GM23338 (cell line): ENCODE measurements at regions not wholly inside any gene's neighbourhood (a gene's known extent, or its start where the extent isn't known, plus 50 kb on each side); places are given as distances from the start of the nearest gene placed in this dataset.

Experiments used
- ATAC-seq: fragments of 200-7000 bp; cut with Tn5 transposase; 3 replicates; pipeline ENCODE4 v1.9.1; 2020
- DNase-seq: peaks from one replicate; pipeline ENCODE4 v3.0.0-alpha.2; 2015; ENCODE audit warnings: low spot score
- H2AFZ ChIP-seq: fragments of 200-600 bp; sonication (generic); 2 replicates; pipeline ENCODE4 v1.8.0; 2016; ENCODE audit warnings: antibody characterized with exemption, mild to moderate bottlenecking, moderate library complexity
- H3F3A ChIP-seq: fragments of 200-600 bp; sonication (generic); replicated peaks from 2 replicates; pipeline ENCODE4 v1.8.0; 2017; ENCODE audit warnings: antibody characterized with exemption, mixed run types, low read depth
- H3K27ac ChIP-seq: fragments of 200-600 bp; sonication (generic); 2 replicates; pipeline ENCODE4 v1.6.1; 2016; ENCODE audit warnings: low read depth
- H3K27me3 ChIP-seq: fragments of 200-600 bp; sonication (generic); 2 replicates; pipeline ENCODE4 v1.8.0; 2016; ENCODE audit warnings: mild to moderate bottlenecking, mixed run types, moderate library complexity; ENCODE audit not compliant: insufficient read depth
- H3K36me3 ChIP-seq: fragments of 200-600 bp; sonication (generic); 2 replicates; pipeline ENCODE4 v1.8.0; 2016; ENCODE audit warnings: mild to moderate bottlenecking; ENCODE audit not compliant: insufficient read depth
- H3K4me1 ChIP-seq: fragments of 200-600 bp; sonication (generic); 2 replicates; pipeline ENCODE4 v1.8.0; 2016; ENCODE audit warnings: mild to moderate bottlenecking, moderate library complexity; ENCODE audit not compliant: insufficient read depth
- H3K4me2 ChIP-seq: fragments of 200-600 bp; sonication (generic); 2 replicates; pipeline ENCODE4 v1.7.1; 2017; ENCODE audit warnings: mixed run types
- H3K4me3 ChIP-seq: fragments of 200-600 bp; sonication (generic); 2 replicates; pipeline ENCODE4 v1.6.1; 2016; ENCODE audit warnings: mixed run types
- H3K79me2 ChIP-seq: fragments of 200-600 bp; sonication (generic); replicated peaks from 2 replicates; pipeline ENCODE4 v1.8.0; 2017; ENCODE audit warnings: mild to moderate bottlenecking; ENCODE audit not compliant: insufficient read depth
- H3K9me2 ChIP-seq: fragments of 200-600 bp; sonication (generic); 2 replicates; pipeline ENCODE4 v1.8.0; 2017; ENCODE audit not compliant: insufficient read depth
- H4K20me1 ChIP-seq: fragments of 200-600 bp; sonication (generic); replicated peaks from 2 replicates; pipeline ENCODE4 v1.8.0; 2017; ENCODE audit warnings: mild to moderate bottlenecking; ENCODE audit not compliant: insufficient read depth
- H3K27ac Mint-ChIP-seq: 2 replicates; pipeline ENCODE4 v1.8.0; 2020; ENCODE audit warnings: inconsistent platforms, mild to moderate bottlenecking, moderate library complexity, mixed read lengths
- H3K27me3 Mint-ChIP-seq: 3 replicates; pipeline ENCODE4 v1.8.0; 2022; ENCODE audit warnings: low read depth, mild to moderate bottlenecking, moderate library complexity, mixed read lengths, inconsistent platforms; ENCODE audit not compliant: insufficient read depth, poor library complexity
- H3K36me3 Mint-ChIP-seq: 3 replicates; pipeline ENCODE4 v1.8.0; 2021; ENCODE audit warnings: low read depth, mild to moderate bottlenecking, inconsistent platforms, moderate library complexity, mixed read lengths
- H3K4me1 Mint-ChIP-seq: 3 replicates; pipeline ENCODE4 v1.8.0; 2020; ENCODE audit warnings: mild to moderate bottlenecking, inconsistent platforms, mixed read lengths
- H3K4me3 Mint-ChIP-seq: 3 replicates; pipeline ENCODE4 v1.8.0; 2021; ENCODE audit warnings: moderate library complexity, mild to moderate bottlenecking, inconsistent platforms, mixed read lengths
- H3K9me3 Mint-ChIP-seq: 3 replicates; pipeline ENCODE4 v1.8.0; 2020; ENCODE audit warnings: moderate library complexity, mild to moderate bottlenecking, inconsistent platforms, mixed read lengths
- CREB1 ChIP-seq: fragments of 250-450 bp; sonication (Bioruptor Pico); IDR thresholded peaks from 2 replicates; pipeline ENCODE4 v1.5.0; 2020; ENCODE audit warnings: low read depth, mild to moderate bottlenecking, moderate library complexity
- EZH2 ChIP-seq: fragments of 200-600 bp; sonication (generic); IDR thresholded peaks from one replicate; pipeline ENCODE4 v1.8.0; 2017; ENCODE audit warnings: antibody characterized with exemption, mild to moderate bottlenecking, low read depth; ENCODE audit not compliant: unreplicated experiment
- EZH2phosphoT487 ChIP-seq: fragments of 200-600 bp; sonication (generic); IDR thresholded peaks from one replicate; pipeline ENCODE4 v1.8.1; 2018; ENCODE audit warnings: antibody characterized with exemption; ENCODE audit not compliant: unreplicated experiment
- JUNB ChIP-seq: IDR thresholded peaks from one replicate; pipeline ENCODE4 v1.6.1; 2016; ENCODE audit warnings: antibody characterized with exemption; ENCODE audit not compliant: unreplicated experiment
- NANOG ChIP-seq: IDR thresholded peaks from 2 replicates; pipeline ENCODE4 v1.6.1; 2016; ENCODE audit warnings: antibody characterized with exemption, borderline replicate concordance
- POLR2AphosphoS5 ChIP-seq: IDR thresholded peaks from 2 replicates; pipeline ENCODE4 v1.6.1; 2016; ENCODE audit warnings: antibody characterized with exemption, low read depth
- STAT1 ChIP-seq: IDR thresholded peaks from one replicate; pipeline ENCODE4 v1.6.1; 2016; ENCODE audit warnings: antibody characterized with exemption; ENCODE audit not compliant: unreplicated experiment
- ZNF114 ChIP-seq: fragments of 250-450 bp; sonication (Bioruptor Pico); IDR thresholded peaks from 2 replicates; pipeline ENCODE4 v1.5.0; 2020; ENCODE audit warnings: mild to moderate bottlenecking, moderate library complexity
- ZNF331 ChIP-seq: fragments of 250-450 bp; sonication (Bioruptor Pico); IDR thresholded peaks from 2 replicates; pipeline ENCODE4 v1.5.0; 2020; ENCODE audit warnings: low read depth, mild to moderate bottlenecking, moderate library complexity
- TF ChIP-seq, protein P1 (sequence below): IDR thresholded peaks from one replicate; pipeline ENCODE4 v1.6.1; 2018; ENCODE audit warnings: antibody characterized with exemption; ENCODE audit not compliant: unreplicated experiment
- TF ChIP-seq, protein P2 (sequence below): IDR thresholded peaks from 2 replicates; pipeline ENCODE4 v1.6.1; 2016; ENCODE audit warnings: antibody characterized with exemption
- TF ChIP-seq, protein P3 (sequence below), 2 experiments: fragments of 200-600 bp in 1 of 2; sonication (generic) in 1 of 2; conservative IDR thresholded peaks; 2 replicates each; pipeline versions ENCODE4 v1.5.1 to v1.6.1; 2016 to 2017; ENCODE audit warnings: antibody characterized with exemption in 2 of 2, low read depth in 2 of 2, mild to moderate bottlenecking in 2 of 2, moderate library complexity in 1 of 2
- TF ChIP-seq, protein P4 (sequence below): fragments of 250-450 bp; sonication (Bioruptor Pico); IDR thresholded peaks from 2 replicates; pipeline ENCODE4 v1.5.0; 2020; ENCODE audit warnings: mild to moderate bottlenecking, moderate library complexity

DNA sequence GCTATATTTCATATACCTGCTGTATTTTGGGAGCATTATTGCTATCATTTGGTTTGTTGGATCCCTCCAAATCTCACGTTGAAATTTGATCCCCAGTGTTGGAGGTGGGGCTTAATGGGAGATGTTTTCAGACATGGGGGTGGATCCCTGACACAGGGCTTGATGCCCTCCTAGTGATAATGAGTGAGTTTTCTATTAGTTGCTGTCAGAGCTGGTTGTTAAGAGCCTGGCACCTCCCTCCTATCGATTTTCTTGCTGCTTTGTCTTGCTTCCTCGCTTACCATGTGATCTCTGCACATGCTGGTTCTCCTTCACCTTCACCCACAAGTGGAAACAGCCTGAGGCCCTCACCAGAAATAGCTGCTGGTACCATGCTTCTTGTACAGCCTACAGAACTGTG lies 259.9 kb upstream of the STARD13 start:
- Mint-ChIP-seq H3K36me3 (peaks cover 2% of the 10 kb centered on the region; the same call in 1 of the 3 replicates), H3K27ac (peak overlapping the region; percentile 76; the same call in 1 of the 2 replicates), H3K27me3 (peaks cover 9% of the 10 kb centered on the region), H3K4me3 (peak overlapping the region; percentile 27; the same call in 1 of the 3 replicates), H3K4me1 (peaks cover 37% of the 10 kb centered on the region), H3K9me3 (no peaks in the 10 kb centered on the region; the same call in 2 of the 3 replicates)
- H3K27ac ChIP-seq, result no peak overlapping the region
- peaks cover 7% of the 10 kb centered on the region; the same call in 1 of the 2 replicates for H3F3A ChIP-seq
- no peak overlapping the region for H3K4me2 ChIP-seq
- no peaks in the 10 kb centered on the region for H4K20me1 ChIP-seq
- H3K79me2 ChIP-seq, result no peaks in the 10 kb centered on the region
- TF ChIP-seq EZH2 (no peak), STAT1 (no peak), JUNB (no peak), NANOG (no peak), ZNF114 (no peak), CREB1 (CRISPR knock-in tag) (no peak), POLR2AphosphoS5 (no peak), EZH2phosphoT487 (no peak), ZNF331 (CRISPR knock-in tag) (no peak)
- TF ChIP-seq, protein P1, sequence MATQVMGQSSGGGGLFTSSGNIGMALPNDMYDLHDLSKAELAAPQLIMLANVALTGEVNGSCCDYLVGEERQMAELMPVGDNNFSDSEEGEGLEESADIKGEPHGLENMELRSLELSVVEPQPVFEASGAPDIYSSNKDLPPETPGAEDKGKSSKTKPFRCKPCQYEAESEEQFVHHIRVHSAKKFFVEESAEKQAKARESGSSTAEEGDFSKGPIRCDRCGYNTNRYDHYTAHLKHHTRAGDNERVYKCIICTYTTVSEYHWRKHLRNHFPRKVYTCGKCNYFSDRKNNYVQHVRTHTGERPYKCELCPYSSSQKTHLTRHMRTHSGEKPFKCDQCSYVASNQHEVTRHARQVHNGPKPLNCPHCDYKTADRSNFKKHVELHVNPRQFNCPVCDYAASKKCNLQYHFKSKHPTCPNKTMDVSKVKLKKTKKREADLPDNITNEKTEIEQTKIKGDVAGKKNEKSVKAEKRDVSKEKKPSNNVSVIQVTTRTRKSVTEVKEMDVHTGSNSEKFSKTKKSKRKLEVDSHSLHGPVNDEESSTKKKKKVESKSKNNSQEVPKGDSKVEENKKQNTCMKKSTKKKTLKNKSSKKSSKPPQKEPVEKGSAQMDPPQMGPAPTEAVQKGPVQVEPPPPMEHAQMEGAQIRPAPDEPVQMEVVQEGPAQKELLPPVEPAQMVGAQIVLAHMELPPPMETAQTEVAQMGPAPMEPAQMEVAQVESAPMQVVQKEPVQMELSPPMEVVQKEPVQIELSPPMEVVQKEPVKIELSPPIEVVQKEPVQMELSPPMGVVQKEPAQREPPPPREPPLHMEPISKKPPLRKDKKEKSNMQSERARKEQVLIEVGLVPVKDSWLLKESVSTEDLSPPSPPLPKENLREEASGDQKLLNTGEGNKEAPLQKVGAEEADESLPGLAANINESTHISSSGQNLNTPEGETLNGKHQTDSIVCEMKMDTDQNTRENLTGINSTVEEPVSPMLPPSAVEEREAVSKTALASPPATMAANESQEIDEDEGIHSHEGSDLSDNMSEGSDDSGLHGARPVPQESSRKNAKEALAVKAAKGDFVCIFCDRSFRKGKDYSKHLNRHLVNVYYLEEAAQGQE, result no peak
- TF ChIP-seq, protein P2, sequence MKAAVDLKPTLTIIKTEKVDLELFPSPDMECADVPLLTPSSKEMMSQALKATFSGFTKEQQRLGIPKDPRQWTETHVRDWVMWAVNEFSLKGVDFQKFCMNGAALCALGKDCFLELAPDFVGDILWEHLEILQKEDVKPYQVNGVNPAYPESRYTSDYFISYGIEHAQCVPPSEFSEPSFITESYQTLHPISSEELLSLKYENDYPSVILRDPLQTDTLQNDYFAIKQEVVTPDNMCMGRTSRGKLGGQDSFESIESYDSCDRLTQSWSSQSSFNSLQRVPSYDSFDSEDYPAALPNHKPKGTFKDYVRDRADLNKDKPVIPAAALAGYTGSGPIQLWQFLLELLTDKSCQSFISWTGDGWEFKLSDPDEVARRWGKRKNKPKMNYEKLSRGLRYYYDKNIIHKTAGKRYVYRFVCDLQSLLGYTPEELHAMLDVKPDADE, result no peak
- TF ChIP-seq, protein P3, sequence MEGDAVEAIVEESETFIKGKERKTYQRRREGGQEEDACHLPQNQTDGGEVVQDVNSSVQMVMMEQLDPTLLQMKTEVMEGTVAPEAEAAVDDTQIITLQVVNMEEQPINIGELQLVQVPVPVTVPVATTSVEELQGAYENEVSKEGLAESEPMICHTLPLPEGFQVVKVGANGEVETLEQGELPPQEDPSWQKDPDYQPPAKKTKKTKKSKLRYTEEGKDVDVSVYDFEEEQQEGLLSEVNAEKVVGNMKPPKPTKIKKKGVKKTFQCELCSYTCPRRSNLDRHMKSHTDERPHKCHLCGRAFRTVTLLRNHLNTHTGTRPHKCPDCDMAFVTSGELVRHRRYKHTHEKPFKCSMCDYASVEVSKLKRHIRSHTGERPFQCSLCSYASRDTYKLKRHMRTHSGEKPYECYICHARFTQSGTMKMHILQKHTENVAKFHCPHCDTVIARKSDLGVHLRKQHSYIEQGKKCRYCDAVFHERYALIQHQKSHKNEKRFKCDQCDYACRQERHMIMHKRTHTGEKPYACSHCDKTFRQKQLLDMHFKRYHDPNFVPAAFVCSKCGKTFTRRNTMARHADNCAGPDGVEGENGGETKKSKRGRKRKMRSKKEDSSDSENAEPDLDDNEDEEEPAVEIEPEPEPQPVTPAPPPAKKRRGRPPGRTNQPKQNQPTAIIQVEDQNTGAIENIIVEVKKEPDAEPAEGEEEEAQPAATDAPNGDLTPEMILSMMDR (conservative IDR thresholded peaks at IDR 0.05; ENCODE audit: low read depth in 2 of 2), result no peak
- TF ChIP-seq, protein P4, sequence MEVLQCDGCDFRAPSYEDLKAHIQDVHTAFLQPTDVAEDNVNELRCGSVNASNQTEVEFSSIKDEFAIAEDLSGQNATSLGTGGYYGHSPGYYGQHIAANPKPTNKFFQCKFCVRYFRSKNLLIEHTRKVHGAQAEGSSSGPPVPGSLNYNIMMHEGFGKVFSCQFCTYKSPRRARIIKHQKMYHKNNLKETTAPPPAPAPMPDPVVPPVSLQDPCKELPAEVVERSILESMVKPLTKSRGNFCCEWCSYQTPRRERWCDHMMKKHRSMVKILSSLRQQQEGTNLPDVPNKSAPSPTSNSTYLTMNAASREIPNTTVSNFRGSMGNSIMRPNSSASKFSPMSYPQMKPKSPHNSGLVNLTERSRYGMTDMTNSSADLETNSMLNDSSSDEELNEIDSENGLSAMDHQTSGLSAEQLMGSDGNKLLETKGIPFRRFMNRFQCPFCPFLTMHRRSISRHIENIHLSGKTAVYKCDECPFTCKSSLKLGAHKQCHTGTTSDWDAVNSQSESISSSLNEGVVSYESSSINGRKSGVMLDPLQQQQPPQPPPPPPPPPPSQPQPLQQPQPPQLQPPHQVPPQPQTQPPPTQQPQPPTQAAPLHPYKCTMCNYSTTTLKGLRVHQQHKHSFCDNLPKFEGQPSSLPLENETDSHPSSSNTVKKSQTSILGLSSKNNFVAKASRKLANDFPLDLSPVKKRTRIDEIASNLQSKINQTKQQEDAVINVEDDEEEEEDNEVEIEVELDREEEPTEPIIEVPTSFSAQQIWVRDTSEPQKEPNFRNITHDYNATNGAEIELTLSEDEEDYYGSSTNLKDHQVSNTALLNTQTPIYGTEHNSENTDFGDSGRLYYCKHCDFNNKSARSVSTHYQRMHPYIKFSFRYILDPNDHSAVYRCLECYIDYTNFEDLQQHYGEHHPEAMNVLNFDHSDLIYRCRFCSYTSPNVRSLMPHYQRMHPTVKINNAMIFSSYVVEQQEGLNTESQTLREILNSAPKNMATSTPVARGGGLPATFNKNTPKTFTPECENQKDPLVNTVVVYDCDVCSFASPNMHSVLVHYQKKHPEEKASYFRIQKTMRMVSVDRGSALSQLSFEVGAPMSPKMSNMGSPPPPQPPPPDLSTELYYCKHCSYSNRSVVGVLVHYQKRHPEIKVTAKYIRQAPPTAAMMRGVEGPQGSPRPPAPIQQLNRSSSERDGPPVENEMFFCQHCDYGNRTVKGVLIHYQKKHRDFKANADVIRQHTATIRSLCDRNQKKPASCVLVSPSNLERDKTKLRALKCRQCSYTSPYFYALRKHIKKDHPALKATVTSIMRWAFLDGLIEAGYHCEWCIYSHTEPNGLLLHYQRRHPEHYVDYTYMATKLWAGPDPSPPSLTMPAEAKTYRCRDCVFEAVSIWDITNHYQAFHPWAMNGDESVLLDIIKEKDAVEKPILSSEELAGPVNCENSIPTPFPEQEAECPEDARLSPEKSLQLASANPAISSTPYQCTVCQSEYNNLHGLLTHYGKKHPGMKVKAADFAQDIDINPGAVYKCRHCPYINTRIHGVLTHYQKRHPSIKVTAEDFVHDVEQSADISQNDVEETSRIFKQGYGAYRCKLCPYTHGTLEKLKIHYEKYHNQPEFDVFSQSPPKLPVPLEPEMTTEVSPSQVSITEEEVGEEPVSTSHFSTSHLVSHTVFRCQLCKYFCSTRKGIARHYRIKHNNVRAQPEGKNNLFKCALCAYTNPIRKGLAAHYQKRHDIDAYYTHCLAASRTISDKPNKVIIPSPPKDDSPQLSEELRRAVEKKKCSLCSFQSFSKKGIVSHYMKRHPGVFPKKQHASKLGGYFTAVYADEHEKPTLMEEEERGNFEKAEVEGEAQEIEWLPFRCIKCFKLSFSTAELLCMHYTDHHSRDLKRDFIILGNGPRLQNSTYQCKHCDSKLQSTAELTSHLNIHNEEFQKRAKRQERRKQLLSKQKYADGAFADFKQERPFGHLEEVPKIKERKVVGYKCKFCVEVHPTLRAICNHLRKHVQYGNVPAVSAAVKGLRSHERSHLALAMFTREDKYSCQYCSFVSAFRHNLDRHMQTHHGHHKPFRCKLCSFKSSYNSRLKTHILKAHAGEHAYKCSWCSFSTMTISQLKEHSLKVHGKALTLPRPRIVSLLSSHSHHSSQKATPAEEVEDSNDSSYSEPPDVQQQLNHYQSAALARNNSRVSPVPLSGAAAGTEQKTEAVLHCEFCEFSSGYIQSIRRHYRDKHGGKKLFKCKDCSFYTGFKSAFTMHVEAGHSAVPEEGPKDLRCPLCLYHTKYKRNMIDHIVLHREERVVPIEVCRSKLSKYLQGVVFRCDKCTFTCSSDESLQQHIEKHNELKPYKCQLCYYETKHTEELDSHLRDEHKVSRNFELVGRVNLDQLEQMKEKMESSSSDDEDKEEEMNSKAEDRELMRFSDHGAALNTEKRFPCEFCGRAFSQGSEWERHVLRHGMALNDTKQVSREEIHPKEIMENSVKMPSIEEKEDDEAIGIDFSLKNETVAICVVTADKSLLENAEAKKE (CRISPR knock-in tag), result no peak
- no peaks in the 10 kb centered on the region for H3K36me3 ChIP-seq
- H2AFZ ChIP-seq, result no peak overlapping the region
- H3K9me2 ChIP-seq, result no peaks in the 10 kb centered on the region
- H3K4me3 ChIP-seq, result no peak overlapping the region
- peaks cover 33% of the 10 kb centered on the region for H3K4me1 ChIP-seq
- DNase-seq (peak; percentile 17), ATAC-seq (no peak)
- no peaks in the 10 kb centered on the region for H3K27me3 ChIP-seq
